CD14-positive monocyte (primary cell): ENCODE measurements at regions not wholly inside any gene's neighbourhood (a gene's known extent, or its start where the extent isn't known, plus 50 kb on each side); places are given as distances from the start of the nearest gene placed in this dataset.

Experiments
- DNase-seq, 3 donors: peaks; one replicate each; pipeline ENCODE4 v3.0.0-alpha.2; 2011 to 2022
- H2AFZ ChIP-seq: 2 replicates; pipeline ENCODE4 v1.6.0; 2012; ENCODE audit warnings: mild to moderate bottlenecking, low read depth, low read length, inconsistent platforms; ENCODE audit not compliant: insufficient read depth, poor library complexity, severe bottlenecking
- H3K27ac ChIP-seq, 2 donors: 1 replicate in 1 of 2; 2 replicates in 1 of 2; pipeline ENCODE4 v1.5.1; 2012 to 2013; ENCODE audit warnings: low read length in 2 of 2, control low read depth in 1 of 2, inconsistent platforms in 1 of 2, low read depth in 1 of 2, mild to moderate bottlenecking in 1 of 2
- H3K27me3 ChIP-seq, 2 donors: one replicate each; pipeline versions ENCODE4 v1.6.0 to v1.6.1; 2011 to 2013; ENCODE audit warnings: low read length in 2 of 2; ENCODE audit not compliant: control insufficient read depth in 2 of 2, insufficient read depth in 2 of 2
- H3K36me3 ChIP-seq, 2 donors: replicated peaks in 1 of 2; 1 replicate in 1 of 2; 2 replicates in 1 of 2; pipeline versions ENCODE4 v1.5.1 to v1.6.1; 2012 to 2013; ENCODE audit warnings: low read length in 2 of 2, control low read depth in 1 of 2, inconsistent platforms in 1 of 2, mild to moderate bottlenecking in 1 of 2; ENCODE audit not compliant: insufficient read depth in 2 of 2, control insufficient read depth in 1 of 2
- H3K4me1 ChIP-seq, 2 donors: 1 replicate in 1 of 2; 2 replicates in 1 of 2; pipeline versions ENCODE4 v1.5.1 to v1.6.1; 2012 to 2013; ENCODE audit warnings: low read length in 2 of 2, control low read depth in 1 of 2, inconsistent platforms in 1 of 2, mild to moderate bottlenecking in 1 of 2, moderate library complexity in 1 of 2; ENCODE audit not compliant: insufficient read depth in 2 of 2, control insufficient read depth in 1 of 2
- H3K4me2 ChIP-seq: replicated peaks from 2 replicates; pipeline ENCODE3; 2012; ENCODE audit warnings: low read length, moderate library complexity, mild to moderate bottlenecking; ENCODE audit not compliant: poor library complexity, severe bottlenecking; ENCODE audit errors: extremely low read depth
- H3K4me3 ChIP-seq, 3 experiments: fragments of 200-600 bp in 1 of 3; sonication (generic) in 1 of 3; replicated peaks in 1 of 3; 1 replicate in 2 of 3; 2 replicates in 1 of 3; pipeline ENCODE4 v1.5.1; 2011 to 2013; ENCODE audit warnings: low read length in 3 of 3, mild to moderate bottlenecking in 3 of 3, control low read depth in 2 of 3, low read depth in 2 of 3, inconsistent platforms in 1 of 3, moderate library complexity in 1 of 3
- H3K79me2 ChIP-seq: 2 replicates; pipeline ENCODE4 v1.6.0; 2012; ENCODE audit warnings: mild to moderate bottlenecking, control low read depth, inconsistent platforms, low read length, moderate library complexity; ENCODE audit not compliant: insufficient read depth
- H3K9ac ChIP-seq: 2 replicates; pipeline ENCODE4 v1.6.0; 2017; ENCODE audit warnings: low read length, mild to moderate bottlenecking; ENCODE audit not compliant: insufficient read depth, poor library complexity, severe bottlenecking
- H3K9me3 ChIP-seq, 2 donors: replicated peaks in 1 of 2; 1 replicate in 1 of 2; 2 replicates in 1 of 2; pipeline versions ENCODE4 v1.5.1 to v1.6.1; 2012 to 2013; ENCODE audit warnings: low read length in 2 of 2, control low read depth in 1 of 2; ENCODE audit not compliant: control insufficient read depth in 1 of 2, insufficient read depth in 1 of 2
- H4K20me1 ChIP-seq: 2 replicates; pipeline ENCODE4 v1.6.0; 2012; ENCODE audit warnings: mild to moderate bottlenecking, low read length, control low read depth, moderate library complexity; ENCODE audit not compliant: insufficient read depth
- H3K27ac Mint-ChIP-seq, 7 donors: one replicate each; pipeline ENCODE4 v1.8.0; 2020; ENCODE audit warnings: mild to moderate bottlenecking in 7 of 7, mixed read lengths in 7 of 7, moderate library complexity in 6 of 7, inconsistent platforms in 2 of 7
- H3K27me3 Mint-ChIP-seq, 3 donors: one replicate each; pipeline ENCODE4 v1.8.0; 2021 to 2022; ENCODE audit warnings: low read depth in 3 of 3, mild to moderate bottlenecking in 3 of 3, mixed read lengths in 3 of 3, moderate library complexity in 3 of 3, inconsistent platforms in 1 of 3
- H3K36me3 Mint-ChIP-seq, 2 donors: one replicate each; pipeline ENCODE4 v1.8.0; 2020; ENCODE audit warnings: mixed read lengths in 2 of 2, inconsistent platforms in 1 of 2, mild to moderate bottlenecking in 1 of 2
- H3K4me1 Mint-ChIP-seq: one replicate; pipeline ENCODE4 v1.8.0; 2020; ENCODE audit warnings: mild to moderate bottlenecking, mixed read lengths
- H3K4me3 Mint-ChIP-seq, 2 donors: one replicate each; pipeline ENCODE4 v1.8.0; 2020; ENCODE audit warnings: mild to moderate bottlenecking in 2 of 2, mixed read lengths in 2 of 2, moderate library complexity in 1 of 2
- H3K9me3 Mint-ChIP-seq, 7 donors: one replicate each; pipeline ENCODE4 v1.8.0; 2020 to 2022; ENCODE audit warnings: mixed read lengths in 7 of 7, mild to moderate bottlenecking in 6 of 7, moderate library complexity in 6 of 7, inconsistent platforms in 2 of 7
- CTCF ChIP-seq: fragments of 200-600 bp; IDR thresholded peaks from one replicate; pipeline ENCODE4 v1.8.0; 2022; ENCODE audit warnings: antibody characterized with exemption, mild to moderate bottlenecking
- WGBS: methylation state at CpG from one replicate; pipeline ENCODE4 v1.1.5; 2013; ENCODE audit warnings: missing lambda C conversion rate; ENCODE audit not compliant: insufficient coverage; 5-methylcytosine and 5-hydroxymethylcytosine counted together
- intact Hi-C, 2 donors: fragments of 100-400 bp; cut with micrococcal nuclease; formaldehyde crosslinking; loops; one replicate each; pipeline versions ENCODE4 v1.15.0 to v1.15.1; 2023

- H3K79me2 ChIP-seq = no peaks in the 10 kb centered on the region
- no peak overlapping the region for H3K4me3 ChIP-seq
- no peak for TF ChIP-seq CTCF
- no peaks in the 10 kb centered on the region for H4K20me1 ChIP-seq
- no peaks in the 10 kb centered on the region for H3K9me3 ChIP-seq
- no peak overlapping the region for H2AFZ ChIP-seq
- WGBS = no CpG with 5 or more reads among the region's 3 CpGs
- no peak overlapping the region for H3K9ac ChIP-seq
- Mint-ChIP-seq H3K9me3 (peaks cover 0 to 3% (median 0%) of the 10 kb centered on the region in 7 donors), H3K36me3 (no peaks in the 10 kb centered on the region), H3K4me3 (no peak overlapping the region), H3K27me3 (no peaks in the 10 kb centered on the region), H3K4me1 (no peaks in the 10 kb centered on the region), H3K27ac (no peak overlapping the region)
- H3K27ac ChIP-seq = no peak overlapping the region
- H3K27me3 ChIP-seq = no peaks in the 10 kb centered on the region
- H3K4me1 ChIP-seq = no peaks in the 10 kb centered on the region
- intact Hi-C loops = no loop called here
- DNase-seq = no peak
- H3K4me2 ChIP-seq = no peak overlapping the region
- no peaks in the 10 kb centered on the region for H3K36me3 ChIP-seq
Measured at GRCh38 chr3:148197061-148197460, 500.6 kb upstream of the AGTR1 start.

- Mint-ChIP-seq H3K36me3 (no peaks in the 10 kb centered on the region), H3K9me3 (peaks cover 0 to 6% (median 0%) of the 10 kb centered on the region in 7 donors), H3K4me1 (no peaks in the 10 kb centered on the region), H3K4me3 (no peak overlapping the region), H3K27ac (no peak overlapping the region), H3K27me3 (peaks cover 0 to 2% (median 0%) of the 10 kb centered on the region in 3 donors)
- no peaks in the 10 kb centered on the region for H4K20me1 ChIP-seq
- no peak overlapping the region for H3K27ac ChIP-seq
- H3K9me3 ChIP-seq = no peaks in the 10 kb centered on the region
- no peak for TF ChIP-seq CTCF
- DNase-seq = no peak
- H3K4me2 ChIP-seq = no peak overlapping the region
- H3K79me2 ChIP-seq = no peaks in the 10 kb centered on the region
- H3K4me3 ChIP-seq = no peak overlapping the region
- no CpG with 5 or more reads among the region's 1 CpG for WGBS
- no peak overlapping the region for H2AFZ ChIP-seq
- no peaks in the 10 kb centered on the region for H3K4me1 ChIP-seq
- H3K9ac ChIP-seq = no peak overlapping the region
- intact Hi-C loops = no loop called here
- H3K27me3 ChIP-seq = no peaks in the 10 kb centered on the region
- H3K36me3 ChIP-seq = no peaks in the 10 kb centered on the region
Measured at GRCh38 chr3:148202386-148202785, 495.3 kb upstream of the AGTR1 start.
